ENCODE measurements at regions not wholly inside any gene's neighbourhood (a gene's known extent, or its start where the extent isn't known, plus 50 kb on each side); places are given as distances from the start of the nearest gene placed in this dataset.
"Not testable (repeated sequence)": the region's sequence is repeated elsewhere in the genome, so short reads cannot be mapped to it uniquely, and the experiment has no call there.

- no peak for DNase-seq
Observed at GRCh38 chr4:124070688-124071484, 641.6 kb downstream of the ANKRD50 start.

- DNase-seq, result not testable (repeated sequence)
Observed at GRCh38 chr4:124075276-124075675, 637.3 kb downstream of the ANKRD50 start.

GRCh38 chr4:124079174-124079780 is 633.3 kb downstream of the ANKRD50 start:
- DNase-seq, result no peak

GRCh38 chr4:124083711-124084110 is 628.8 kb downstream of the ANKRD50 start:
- no peak for DNase-seq

GRCh38 chr4:124085561-124086180 is 626.9 kb downstream of the ANKRD50 start:
- DNase-seq, result no peak

- no peak for DNase-seq
Observed at GRCh38 chr4:124090021-124090420, 622.5 kb downstream of the ANKRD50 start.

GRCh38 chr4:124092101-124092500 is 620.4 kb downstream of the ANKRD50 start:
- DNase-seq, result no peak

GRCh38 chr4:124092541-124092984 is 620.0 kb downstream of the ANKRD50 start:
- peak; percentile 59 for DNase-seq

GRCh38 chr4:124095621-124096020 is 616.9 kb downstream of the ANKRD50 start:
- no peak for DNase-seq

GRCh38 chr4:124096290-124096689 is 616.2 kb downstream of the ANKRD50 start:
- DNase-seq, result no peak

GRCh38 chr4:124097447-124097846 is 615.1 kb downstream of the ANKRD50 start:
- no peak for DNase-seq

- no peak for DNase-seq
Observed at GRCh38 chr4:124104101-124104500, 608.4 kb downstream of the ANKRD50 start.

- DNase-seq, result no peak
Observed at GRCh38 chr4:124104628-124105027, 607.9 kb downstream of the ANKRD50 start.

- DNase-seq, result no peak
Observed at GRCh38 chr4:124105212-124105611, 607.3 kb downstream of the ANKRD50 start.

- no peak for DNase-seq
Observed at GRCh38 chr4:124111411-124111810, 601.1 kb downstream of the ANKRD50 start.

- no peak for DNase-seq
Observed at GRCh38 chr4:124111922-124112321, 600.6 kb downstream of the ANKRD50 start.

GRCh38 chr4:124118061-124118460 is 594.5 kb downstream of the ANKRD50 start:
- DNase-seq, result no peak

GRCh38 chr4:124121461-124121971 is 591.0 kb downstream of the ANKRD50 start:
- DNase-seq, result no peak

GRCh38 chr4:124123181-124123580 is 589.4 kb downstream of the ANKRD50 start:
- DNase-seq, result no peak

- DNase-seq, result no peak
Observed at GRCh38 chr4:124123721-124124120, 588.8 kb downstream of the ANKRD50 start.

GRCh38 chr4:124131324-124131723 is 581.2 kb downstream of the ANKRD50 start:
- DNase-seq, result not testable (repeated sequence)

GRCh38 chr4:124132161-124132560 is 580.4 kb downstream of the ANKRD50 start:
- no peak for DNase-seq

GRCh38 chr4:124133753-124134152 is 578.8 kb downstream of the ANKRD50 start:
- DNase-seq, result no peak

- no peak for DNase-seq
Observed at GRCh38 chr4:124135409-124135813, 577.1 kb downstream of the ANKRD50 start.

Data from right forelimb (tissue), 1 donor.